A549 (cell line): ENCODE measurements at regions not wholly inside any gene's neighbourhood (a gene's known extent, or its start where the extent isn't known, plus 50 kb on each side); places are given as distances from the start of the nearest gene placed in this dataset.
"Not testable (repeated sequence)": the region's sequence is repeated elsewhere in the genome, so short reads cannot be mapped to it uniquely, and the experiment has no call there.

Source experiments
- CHD2 ChIP-seq: fragments of 150-350 bp; IDR thresholded peaks from 2 replicates; pipeline ENCODE4 v1.6.1; 2014; ENCODE audit warnings: low read length; ENCODE audit not compliant: partially characterized antibody
- CTCF ChIP-seq: fragments of >200 bp; sonication (Bioruptor Twin); formaldehyde crosslinking; IDR thresholded peaks from 3 replicates; pipeline ENCODE4 v1.5.1; 2016

- not testable (repeated sequence) for TF ChIP-seq CHD2, CTCF
Measured at GRCh38 chr7:153964481-153965112, 87.6 kb upstream of the DPP6 start.
